HUDEP-2 (cell line): ENCODE measurements at regions not wholly inside any gene's neighbourhood (a gene's known extent, or its start where the extent isn't known, plus 50 kb on each side); places are given as distances from the start of the nearest gene placed in this dataset.
"Not testable (repeated sequence)": the region's sequence is repeated elsewhere in the genome, so short reads cannot be mapped to it uniquely, and the experiment has no call there.

Source experiments
- DNase-seq, 76 experiments: peaks; one replicate each; lab custom pipeline; 2025; ENCODE audit not compliant: unreplicated experiment in 76 of 76; lab: John Stamatoyannopoulos, UW

GRCh38 chr6:71049198-71049770, 92.4 kb upstream of the B3GAT2 start:
- DNase-seq: no peak

- DNase-seq: no peak
These were observed 96.6 kb upstream of the B3GAT2 start for GRCh38 chr6:71053475-71053874.

- no peak for DNase-seq
These were observed 99.8 kb upstream of the B3GAT2 start for GRCh38 chr6:71056656-71057055.

GRCh38 chr6:71066153-71066552, 109.3 kb upstream of the B3GAT2 start:
- no peak for DNase-seq

- no peak for DNase-seq
These were observed 111.0 kb upstream of the B3GAT2 start for GRCh38 chr6:71067816-71068215.

- DNase-seq: no peak
These were observed 115.6 kb upstream of the B3GAT2 start for GRCh38 chr6:71072508-71072907.

GRCh38 chr6:71077655-71078054, 120.8 kb upstream of the B3GAT2 start:
- DNase-seq: no peak

GRCh38 chr6:71079677-71080076, 122.8 kb upstream of the B3GAT2 start:
- no peak for DNase-seq

- no peak for DNase-seq
These were observed 123.3 kb upstream of the B3GAT2 start for GRCh38 chr6:71080133-71080532.

GRCh38 chr6:71080826-71081225, 124.0 kb upstream of the B3GAT2 start:
- DNase-seq: no peak

- DNase-seq: no peak
These were observed 125.3 kb upstream of the B3GAT2 start for GRCh38 chr6:71082033-71082650.

GRCh38 chr6:71083308-71083820, 126.5 kb upstream of the B3GAT2 start:
- no peak for DNase-seq

GRCh38 chr6:71088166-71088565, 131.3 kb upstream of the B3GAT2 start:
- no peak for DNase-seq

GRCh38 chr6:71090217-71090616, 133.4 kb upstream of the B3GAT2 start:
- no peak for DNase-seq

GRCh38 chr6:71091167-71091566, 134.3 kb upstream of the B3GAT2 start:
- DNase-seq: no peak

GRCh38 chr6:71091956-71092355, 135.1 kb upstream of the B3GAT2 start:
- DNase-seq: no peak

GRCh38 chr6:71097264-71097663, 140.4 kb upstream of the B3GAT2 start:
- not testable (repeated sequence) for DNase-seq

- DNase-seq: no peak
These were observed 142.8 kb upstream of the B3GAT2 start for GRCh38 chr6:71099649-71100048.

GRCh38 chr6:71103130-71103529, 146.3 kb upstream of the B3GAT2 start:
- DNase-seq: no peak

- no peak for DNase-seq
These were observed 146.8 kb upstream of the B3GAT2 start for GRCh38 chr6:71103641-71104040.

- no peak for DNase-seq
These were observed 149.4 kb upstream of the B3GAT2 start for GRCh38 chr6:71106276-71106675.

- DNase-seq: peak in 1 of 76 experiments; percentile 10
These were observed 151.1 kb upstream of the B3GAT2 start for GRCh38 chr6:71107911-71108420.
